Uterus (tissue), 2 donors: ENCODE measurements at regions not wholly inside any gene's neighbourhood (a gene's known extent, or its start where the extent isn't known, plus 50 kb on each side); places are given as distances from the start of the nearest gene placed in this dataset.

Experiments
- CTCF ChIP-seq, 4 experiments: fragments of 200-600 bp in 2 of 4; fragments of 450-650 bp in 2 of 4; sonication (generic) in 2 of 4; IDR thresholded peaks; one replicate each; pipeline ENCODE4 v1.5.1; 2016 to 2019; ENCODE audit warnings: antibody characterized with exemption in 4 of 4, mild to moderate bottlenecking in 2 of 4, moderate library complexity in 1 of 4
- POLR2A ChIP-seq, 2 donors: fragments of 450-650 bp; IDR thresholded peaks; one replicate each; pipeline ENCODE4 v1.6.1; 2016; ENCODE audit warnings: antibody characterized with exemption in 2 of 2, mild to moderate bottlenecking in 1 of 2, moderate library complexity in 1 of 2

GRCh38 chr4:104302731-104303130 is 192.0 kb downstream of the CXXC4 start:
- TF ChIP-seq CTCF (IDR thresholded peaks at IDR 0.05) (no peak), POLR2A (IDR thresholded peaks at IDR 0.05) (no peak)
